ES-I3 (cell line): ENCODE measurements at regions not wholly inside any gene's neighbourhood (a gene's known extent, or its start where the extent isn't known, plus 50 kb on each side); places are given as distances from the start of the nearest gene placed in this dataset.
"Not testable (repeated sequence)": the region's sequence is repeated elsewhere in the genome, so short reads cannot be mapped to it uniquely, and the experiment has no call there.

Experiments
- H3K36me3 ChIP-seq: 2 replicates; pipeline ENCODE4 v1.6.1; 2013; ENCODE audit warnings: mild to moderate bottlenecking, low read length, control low read depth, moderate library complexity; ENCODE audit not compliant: insufficient read depth
- H3K4me1 ChIP-seq: 2 replicates; pipeline ENCODE4 v1.6.1; 2013; ENCODE audit warnings: mild to moderate bottlenecking, control low read depth, low read length; ENCODE audit not compliant: insufficient read depth
- H3K9ac ChIP-seq: 2 replicates; pipeline ENCODE4 v1.6.1; 2013; ENCODE audit warnings: low read depth, mild to moderate bottlenecking, low read length, moderate library complexity
- H3K9me3 ChIP-seq: 2 replicates; pipeline ENCODE4 v1.6.1; 2013; ENCODE audit warnings: mild to moderate bottlenecking, low read length, moderate library complexity; ENCODE audit not compliant: control insufficient read depth, insufficient read depth

DNA sequence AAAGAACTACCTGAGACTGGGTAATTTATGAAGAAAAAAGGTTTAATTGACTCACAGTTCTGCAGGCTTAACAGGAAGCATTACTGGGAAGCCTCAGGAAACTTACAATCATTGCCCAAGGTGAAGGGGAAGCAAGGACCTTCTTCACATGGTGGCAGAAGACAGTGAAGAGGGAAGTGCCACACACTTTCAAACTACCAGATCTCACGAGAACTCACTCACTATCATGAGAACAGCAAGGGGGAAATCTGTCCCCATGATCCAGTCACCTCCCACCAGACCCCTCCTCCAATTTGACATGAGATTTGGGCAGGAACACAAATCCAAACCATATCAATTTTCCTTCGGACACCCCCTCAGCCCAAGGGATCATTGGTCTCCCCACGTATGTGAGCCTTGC is 55.1 kb upstream of the CYRIA start:
- not testable (repeated sequence) for H3K4me1 ChIP-seq, H3K36me3 ChIP-seq, H3K9me3 ChIP-seq, H3K9ac ChIP-seq

DNA sequence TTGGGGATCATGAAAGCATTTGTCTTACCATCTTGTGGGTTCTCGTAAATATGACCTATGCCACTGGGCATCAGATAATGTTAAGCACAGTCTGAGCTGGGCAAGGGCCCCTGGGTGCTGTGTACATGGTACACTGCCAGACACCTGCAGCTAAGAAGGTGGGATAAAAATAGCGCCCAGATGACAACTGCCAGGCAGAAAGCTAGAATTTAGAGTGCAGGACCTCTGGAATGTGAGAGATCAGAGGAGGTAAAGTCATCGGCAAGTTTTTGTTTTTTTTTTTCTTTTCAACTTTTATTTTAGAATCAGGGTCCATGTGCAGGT is 53.8 kb upstream of the CYRIA start:
- H3K9me3 ChIP-seq: no peaks in the 10 kb centered on the region
- no peak overlapping the region for H3K9ac ChIP-seq
- H3K4me1 ChIP-seq: no peaks in the 10 kb centered on the region
- H3K36me3 ChIP-seq: no peaks in the 10 kb centered on the region

DNA sequence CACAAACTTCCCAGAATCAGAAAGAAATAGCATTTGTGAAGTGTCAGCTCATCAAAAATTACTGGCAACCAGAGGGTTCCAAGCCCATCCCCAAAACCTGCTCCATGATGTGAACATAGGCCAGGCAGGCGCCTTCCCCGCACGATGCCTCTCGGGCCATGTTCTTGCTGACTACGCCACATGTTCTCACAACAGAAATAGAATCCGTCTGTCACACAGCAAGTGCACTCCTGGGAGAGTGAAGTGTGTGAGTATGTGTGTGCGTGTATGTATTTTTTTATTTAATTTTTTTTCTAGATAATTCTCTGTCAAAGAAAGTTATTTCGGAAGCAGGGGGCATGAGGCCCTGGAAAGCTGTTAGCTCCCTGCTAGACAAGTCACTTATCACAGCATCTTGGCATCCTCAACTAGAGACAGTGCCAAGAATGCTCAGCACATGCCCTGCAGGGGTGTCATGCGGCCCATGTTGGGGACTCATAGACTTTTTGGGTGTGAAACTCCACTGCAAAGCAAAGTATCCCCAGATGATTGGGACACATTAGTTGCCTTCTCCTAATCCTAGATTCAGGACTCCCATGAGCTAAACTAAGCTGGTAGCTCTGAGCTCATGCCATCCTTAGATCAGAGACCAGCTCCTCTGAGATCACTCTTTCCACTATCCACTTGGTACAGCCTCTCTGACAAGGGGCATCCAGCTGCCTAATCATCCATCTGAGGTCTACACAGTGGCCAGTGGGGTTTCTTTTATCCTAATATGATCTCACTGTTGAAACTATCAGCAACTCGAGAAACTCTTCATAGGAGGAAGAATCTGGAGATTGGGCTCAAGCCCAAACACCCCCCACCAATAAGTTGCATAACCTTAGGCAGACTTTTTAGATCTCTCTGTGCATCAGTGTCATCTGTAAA is 53.2 kb upstream of the CYRIA start:
- Histone ChIP-seq H3K9me3 (no peaks in the 10 kb centered on the region), H3K4me1 (no peaks in the 10 kb centered on the region), H3K9ac (no peak overlapping the region), H3K36me3 (no peaks in the 10 kb centered on the region)

DNA sequence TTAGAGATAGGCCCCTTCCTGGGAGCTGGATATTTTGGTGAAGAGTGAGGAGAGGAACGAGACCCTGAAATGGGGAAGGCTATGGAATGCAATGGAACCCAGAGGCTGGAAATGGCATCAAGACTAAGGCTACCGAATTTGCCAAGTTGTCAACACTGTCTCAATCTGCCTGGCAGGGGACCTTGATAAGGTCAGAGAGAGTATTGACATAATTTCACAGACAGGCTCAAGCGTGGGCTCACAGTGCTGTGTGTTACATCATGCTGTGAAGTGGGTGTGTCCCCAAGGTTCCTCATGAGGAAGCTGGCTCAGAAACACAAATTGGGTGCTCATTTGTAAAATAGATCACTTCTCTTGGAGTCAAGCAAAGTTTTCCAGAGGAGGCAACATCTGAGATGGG is 51.8 kb upstream of the CYRIA start:
- no peaks in the 10 kb centered on the region for H3K4me1 ChIP-seq
- H3K36me3 ChIP-seq: no peaks in the 10 kb centered on the region
- no peaks in the 10 kb centered on the region for H3K9me3 ChIP-seq
- H3K9ac ChIP-seq: no peak overlapping the region

DNA sequence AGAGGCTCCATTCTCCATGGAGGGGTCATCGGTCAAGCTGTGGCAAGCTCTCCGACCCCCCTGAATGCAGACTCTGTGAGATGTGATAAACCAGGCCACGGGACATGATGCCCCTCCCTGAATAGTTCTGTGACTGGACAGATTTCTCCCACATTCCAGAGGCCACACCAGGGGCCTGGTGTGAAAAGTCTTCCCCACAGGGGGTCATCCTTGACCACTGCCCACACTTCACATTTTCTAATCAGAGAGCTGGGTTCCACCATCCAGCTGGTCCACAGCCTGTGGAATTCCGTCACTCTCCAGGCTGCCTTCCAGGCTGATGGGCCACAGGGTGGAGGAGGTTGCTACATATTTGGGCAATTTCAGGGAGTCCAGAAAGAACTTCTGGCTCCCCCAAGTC is 51.3 kb upstream of the CYRIA start:
- no peak overlapping the region for H3K9ac ChIP-seq
- H3K9me3 ChIP-seq: no peaks in the 10 kb centered on the region
- H3K4me1 ChIP-seq: no peaks in the 10 kb centered on the region
- H3K36me3 ChIP-seq: no peaks in the 10 kb centered on the region

DNA sequence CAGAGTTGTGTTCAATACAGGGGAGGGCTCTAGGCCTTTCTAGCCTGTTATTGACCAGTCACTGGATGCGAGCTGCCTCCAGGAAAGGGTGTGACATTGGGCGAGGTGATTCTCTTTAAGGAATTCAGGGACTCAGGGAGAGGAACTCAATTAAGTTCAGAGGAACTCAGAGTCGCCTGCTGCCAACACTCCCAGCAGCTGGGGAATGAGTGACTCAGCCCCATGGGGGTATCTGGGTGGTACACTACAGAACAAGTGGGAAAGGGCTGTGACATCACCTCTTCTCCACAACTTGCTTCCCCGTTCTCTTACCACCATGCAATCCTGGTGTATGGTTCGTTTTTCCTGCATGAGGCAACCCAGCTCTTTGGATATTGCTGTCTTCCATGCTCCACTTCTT is 50.4 kb upstream of the CYRIA start:
- no peaks in the 10 kb centered on the region for H3K9me3 ChIP-seq
- H3K9ac ChIP-seq: no peak overlapping the region
- H3K36me3 ChIP-seq: no peaks in the 10 kb centered on the region
- no peaks in the 10 kb centered on the region for H3K4me1 ChIP-seq
